ENCODE measurements at regions not wholly inside any gene's neighbourhood (a gene's known extent, or its start where the extent isn't known, plus 50 kb on each side); places are given as distances from the start of the nearest gene placed in this dataset.

- no peaks in the 10 kb centered on the region for H3K36me3 ChIP-seq (ENCODE audit: control insufficient read depth in 2 of 4, insufficient read depth in 4 of 4, low read length in 3 of 4)
- no peak for TF ChIP-seq GABPA (IDR thresholded peaks at IDR 0.05; ENCODE audit: borderline replicate concordance, insufficient read depth, low read length)
- DNase-seq (ENCODE audit: low read depth in 1 of 2, low spot score in 2 of 2) (no peak), FAIRE-seq (no peak)
- no peak overlapping the region for H2BK20ac ChIP-seq (ENCODE audit: low read length)
- H3K27me3 ChIP-seq (replicated peaks in 1 of 4; ENCODE audit: control insufficient read depth in 3 of 4, extremely low read depth in 1 of 4, insufficient read depth in 3 of 4, low read length in 3 of 4), result no peaks in the 10 kb centered on the region
- no peaks in the 10 kb centered on the region for H3K9me3 ChIP-seq (ENCODE audit: insufficient read depth in 2 of 2, low read depth in 1 of 2, low read length in 1 of 2)
- no peak overlapping the region for H3K4me3 ChIP-seq (ENCODE audit: extremely low read depth in 1 of 4, insufficient read depth in 2 of 4, low read depth in 3 of 4, low read length in 4 of 4)
- no peak overlapping the region for H2BK120ac ChIP-seq (replicated peaks; ENCODE audit: low read depth, low read length)
- no peak overlapping the region for H3K4ac ChIP-seq (replicated peaks; ENCODE audit: insufficient read length, low read depth, low read length)
- peaks cover 0 to 3% (median 0%) of the 10 kb centered on the region in 4 experiments; a peak in 2 of 7 replicates for H3K4me1 ChIP-seq (replicated peaks in 1 of 4; ENCODE audit: control insufficient read depth in 3 of 4, insufficient read depth in 4 of 4, low read length in 3 of 4)
- no peak overlapping the region for H4K5ac ChIP-seq (ENCODE audit: insufficient read length, low read depth, low read length)
- H2BK15ac ChIP-seq (ENCODE audit: low read length), result no peak overlapping the region
- H3K79me1 ChIP-seq (ENCODE audit: low read depth, low read length), result no peaks in the 10 kb centered on the region
- H3K56ac ChIP-seq (replicated peaks; ENCODE audit: insufficient read length, low read depth, low read length), result no peak overlapping the region
- no peak overlapping the region for H3K9ac ChIP-seq (replicated peaks in 1 of 4; ENCODE audit: extremely low read depth in 1 of 4, low read depth in 3 of 4, low read length in 3 of 4)
- no peak overlapping the region for H3K27ac ChIP-seq (ENCODE audit: low read depth, low read length)
- H3K18ac ChIP-seq (ENCODE audit: extremely low read depth, low read length), result no peak overlapping the region
- no peak overlapping the region for H4K8ac ChIP-seq (ENCODE audit: extremely low read depth, insufficient read depth, low read length)
- no peak overlapping the region for H3K4me2 ChIP-seq (ENCODE audit: insufficient read depth in 1 of 2, low read depth in 2 of 2, low read length in 2 of 2)
- no peak overlapping the region for H2BK12ac ChIP-seq (ENCODE audit: low read depth, low read length)
- POLR2A ChIA-PET (ENCODE audit: partially characterized antibody), result no interaction called here
- no peak overlapping the region for H3K23ac ChIP-seq (ENCODE audit: insufficient read length)
- CTCF ChIA-PET (ENCODE audit: partially characterized antibody), result interaction anchor here (1.0 to 1.2 kb wide), 3 partner anchors 8 to 71 kb away, joined by 3 read pairs; no protein-coding TSS in a partner anchor
- WGBS, 2 experiments (ENCODE audit: extremely low coverage in 1 of 2, insufficient coverage in 1 of 2, insufficient read length in 1 of 2, insufficient replicate concordance in 2 of 2, low coverage in 1 of 2, low lambda C conversion rate in 2 of 2, missing lambda C conversion rate in 1 of 2), result 91% methylated on average over 1 of the region's 1 CpG; no CpG with 5 or more reads in 1 of the 2 experiments
- H3K79me2 ChIP-seq (ENCODE audit: control insufficient read depth in 1 of 2, insufficient read depth in 2 of 2, low read length in 2 of 2), result no peaks in the 10 kb centered on the region
- H3K14ac ChIP-seq (ENCODE audit: insufficient read length), result no peak overlapping the region
- no peaks in the 10 kb centered on the region for H3K23me2 ChIP-seq (ENCODE audit: low read depth, low read length)
- no peak overlapping the region for H2AFZ ChIP-seq (ENCODE audit: low read length)
- H4K91ac ChIP-seq (replicated peaks; ENCODE audit: insufficient read length, low read length), result no peak overlapping the region
- no peaks in the 10 kb centered on the region for H4K20me1 ChIP-seq (replicated peaks in 1 of 2; ENCODE audit: control insufficient read depth in 1 of 2, insufficient read depth in 2 of 2, low read length in 2 of 2)
- H2BK5ac ChIP-seq (ENCODE audit: low read depth, low read length), result no peak overlapping the region
- H2AK5ac ChIP-seq (ENCODE audit: low read depth, low read length), result no peak overlapping the region
Observed at GRCh38 chr3:22634433-22634832, 568.7 kb upstream of the UBE2E2 start.

Measured in H1 (cell line).